Right atrium auricular region (tissue), 2 donors: ENCODE measurements at regions not wholly inside any gene's neighbourhood (a gene's known extent, or its start where the extent isn't known, plus 50 kb on each side); places are given as distances from the start of the nearest gene placed in this dataset.

ENCODE experiments used
- DNase-seq: peaks from one replicate; pipeline ENCODE4 v3.0.0-alpha.2; 2019; ENCODE audit warnings: low spot score
- H3K27ac ChIP-seq, 2 donors: fragments of 200-600 bp; sonication (generic); 1 replicate in 1 of 2; 2 replicates in 1 of 2; pipeline ENCODE4 v1.5.1; 2016 to 2019
- H3K27me3 ChIP-seq, 2 donors: fragments of 200-600 bp; sonication (generic); one replicate each; pipeline versions ENCODE4 v1.5.1 to v1.6.0; 2017 to 2019
- H3K36me3 ChIP-seq: fragments of 200-600 bp; sonication (generic); one replicate; pipeline ENCODE4 v1.5.1; 2016
- H3K4me1 ChIP-seq, 2 donors: fragments of 200-600 bp; sonication (generic); one replicate each; pipeline versions ENCODE4 v1.5.1 to v1.6.0; 2017 to 2019
- H3K4me3 ChIP-seq, 2 donors: fragments of 200-600 bp; sonication (generic); 1 replicate in 1 of 2; 2 replicates in 1 of 2; pipeline ENCODE4 v1.5.1; 2017 to 2019; ENCODE audit warnings: mild to moderate bottlenecking in 1 of 2, moderate library complexity in 1 of 2
- H3K9me3 ChIP-seq, 2 donors: fragments of 200-600 bp; sonication (generic); one replicate each; pipeline ENCODE4 v1.5.1; 2019
- TF ChIP-seq, protein P1 (sequence below), 2 donors: fragments of 200-600 bp; sonication (generic); IDR thresholded peaks; one replicate each; pipeline ENCODE4 v1.5.1; 2019; ENCODE audit warnings: antibody characterized with exemption in 2 of 2

DNA sequence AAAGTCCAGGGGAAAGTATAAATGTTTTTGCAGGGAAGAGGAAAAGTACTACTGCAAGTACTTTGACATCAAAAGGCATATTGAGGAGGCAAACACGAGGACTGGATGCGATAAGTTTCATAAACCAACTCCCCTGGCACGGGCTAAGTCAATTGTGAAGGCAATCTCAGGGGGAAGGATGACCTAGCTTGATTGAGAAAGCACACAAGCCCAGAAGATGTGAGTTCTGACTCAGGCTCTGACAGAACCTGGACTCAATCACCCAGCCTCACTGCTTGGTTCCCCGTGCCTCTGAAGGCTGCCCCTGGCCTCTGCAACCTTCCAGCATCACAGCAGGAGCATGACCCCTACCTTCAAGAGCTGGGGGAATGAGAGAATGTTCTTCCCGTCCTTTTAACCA is 93.2 kb upstream of the ZNF438 start:
- Histone ChIP-seq H3K4me1 (peaks cover 0 to 12% of the 10 kb centered on the region in 2 donors), H3K27me3 (no peaks in the 10 kb centered on the region), H3K27ac (no peak overlapping the region), H3K4me3 (no peak overlapping the region), H3K36me3 (no peaks in the 10 kb centered on the region), H3K9me3 (no peaks in the 10 kb centered on the region)
- TF ChIP-seq, protein P1, sequence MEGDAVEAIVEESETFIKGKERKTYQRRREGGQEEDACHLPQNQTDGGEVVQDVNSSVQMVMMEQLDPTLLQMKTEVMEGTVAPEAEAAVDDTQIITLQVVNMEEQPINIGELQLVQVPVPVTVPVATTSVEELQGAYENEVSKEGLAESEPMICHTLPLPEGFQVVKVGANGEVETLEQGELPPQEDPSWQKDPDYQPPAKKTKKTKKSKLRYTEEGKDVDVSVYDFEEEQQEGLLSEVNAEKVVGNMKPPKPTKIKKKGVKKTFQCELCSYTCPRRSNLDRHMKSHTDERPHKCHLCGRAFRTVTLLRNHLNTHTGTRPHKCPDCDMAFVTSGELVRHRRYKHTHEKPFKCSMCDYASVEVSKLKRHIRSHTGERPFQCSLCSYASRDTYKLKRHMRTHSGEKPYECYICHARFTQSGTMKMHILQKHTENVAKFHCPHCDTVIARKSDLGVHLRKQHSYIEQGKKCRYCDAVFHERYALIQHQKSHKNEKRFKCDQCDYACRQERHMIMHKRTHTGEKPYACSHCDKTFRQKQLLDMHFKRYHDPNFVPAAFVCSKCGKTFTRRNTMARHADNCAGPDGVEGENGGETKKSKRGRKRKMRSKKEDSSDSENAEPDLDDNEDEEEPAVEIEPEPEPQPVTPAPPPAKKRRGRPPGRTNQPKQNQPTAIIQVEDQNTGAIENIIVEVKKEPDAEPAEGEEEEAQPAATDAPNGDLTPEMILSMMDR (IDR thresholded peaks at IDR 0.05): no peak
- no peak for DNase-seq

DNA sequence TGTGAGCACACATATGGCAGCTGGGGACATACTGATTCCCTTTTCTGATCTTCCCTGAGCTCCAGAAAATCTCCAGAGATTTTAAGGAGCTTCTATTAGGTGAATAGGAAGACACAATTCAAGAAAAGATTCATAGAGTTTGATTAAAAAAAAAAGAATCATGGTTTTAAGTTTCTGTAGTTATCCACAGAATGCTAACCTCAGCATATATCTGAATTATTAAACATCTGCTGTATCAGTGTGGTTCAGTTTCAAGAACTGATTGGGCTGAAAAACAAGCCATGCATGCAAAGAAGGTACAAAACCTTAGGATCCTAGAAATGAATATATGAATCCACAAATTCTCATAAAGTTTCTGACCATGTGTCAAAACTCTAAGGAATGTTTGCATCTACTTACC is 94.1 kb upstream of the ZNF438 start:
- TF ChIP-seq, protein P1 (IDR thresholded peaks at IDR 0.05): no peak
- DNase-seq: no peak
- Histone ChIP-seq H3K4me3 (no peak overlapping the region), H3K36me3 (no peaks in the 10 kb centered on the region), H3K27me3 (no peaks in the 10 kb centered on the region), H3K27ac (no peak overlapping the region), H3K9me3 (no peaks in the 10 kb centered on the region), H3K4me1 (peaks cover 0 to 12% of the 10 kb centered on the region in 2 donors)

DNA sequence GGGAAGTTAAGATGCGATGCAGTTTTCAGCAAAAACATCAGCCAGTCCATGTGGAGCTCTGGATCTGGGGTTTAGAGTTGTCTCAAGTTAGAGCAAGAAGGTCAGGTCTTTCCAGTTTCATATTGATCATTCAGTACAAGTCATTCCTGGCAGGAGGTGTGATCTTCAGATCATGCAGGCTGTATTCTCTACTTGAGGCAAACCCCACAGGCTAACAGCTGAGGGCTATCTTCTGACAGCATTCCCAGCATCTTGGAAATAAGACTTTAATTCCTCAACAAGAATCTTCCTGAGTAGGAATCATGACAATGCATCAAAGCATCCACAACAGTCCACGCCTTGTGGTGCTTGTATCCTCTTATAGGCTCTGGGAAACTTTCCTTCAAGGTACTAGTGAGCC is 94.9 kb upstream of the ZNF438 start:
- Histone ChIP-seq H3K27me3 (no peaks in the 10 kb centered on the region), H3K4me3 (no peak overlapping the region), H3K36me3 (no peaks in the 10 kb centered on the region), H3K9me3 (no peaks in the 10 kb centered on the region), H3K27ac (no peak overlapping the region), H3K4me1 (peaks cover 0 to 7% of the 10 kb centered on the region in 2 donors)
- TF ChIP-seq, protein P1 (IDR thresholded peaks at IDR 0.05): no peak
- no peak for DNase-seq

GRCh38 chr10:31128536-31128935 is 96.9 kb upstream of the ZNF438 start:
- H3K36me3 ChIP-seq: no peaks in the 10 kb centered on the region
- H3K27ac ChIP-seq: peak overlapping the region; percentile 8 to 27

DNA sequence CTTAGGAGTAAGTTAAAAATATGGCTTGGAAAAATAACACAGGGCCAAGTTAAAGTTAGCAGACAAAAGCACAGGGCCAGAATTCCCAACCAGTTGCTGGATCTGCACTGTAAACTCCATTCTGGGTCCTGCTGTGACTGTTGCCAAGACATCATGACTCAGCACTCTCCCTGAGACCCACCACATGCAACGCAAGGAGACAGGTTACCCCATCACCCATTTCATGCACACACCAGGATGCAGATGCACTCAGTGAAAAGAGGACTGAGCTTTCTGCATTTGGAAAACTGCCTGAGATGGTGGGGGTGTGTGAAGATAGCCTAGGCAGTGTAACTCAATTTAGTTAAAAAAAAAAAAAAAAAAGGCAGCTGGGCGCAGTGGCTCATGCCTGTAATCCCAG is 97.6 kb upstream of the ZNF438 start:
- TF ChIP-seq, protein P1 (IDR thresholded peaks at IDR 0.05): no peak
- H3K4me3 ChIP-seq: no peak overlapping the region
- no peaks in the 10 kb centered on the region for H3K36me3 ChIP-seq
- no peaks in the 10 kb centered on the region for H3K27me3 ChIP-seq
- H3K27ac ChIP-seq: peak overlapping the region; percentile 7 to 8
- no peaks in the 10 kb centered on the region for H3K9me3 ChIP-seq
- peaks cover 0 to 17% of the 10 kb centered on the region in 2 donors for H3K4me1 ChIP-seq
- DNase-seq: peak; percentile 72

More at GRCh38 chr10:31128536-31128935, 96.9 kb upstream of the ZNF438 start:
- peaks cover 0 to 12% of the 10 kb centered on the region in 2 donors for H3K4me1 ChIP-seq
- no peaks in the 10 kb centered on the region for H3K9me3 ChIP-seq
- peak; percentile 55 for DNase-seq
- TF ChIP-seq, protein P1 (IDR thresholded peaks at IDR 0.05): no peak
- no peaks in the 10 kb centered on the region for H3K27me3 ChIP-seq
- no peak overlapping the region for H3K4me3 ChIP-seq

- peaks cover 0 to 24% of the 10 kb centered on the region in 2 donors for H3K4me1 ChIP-seq
- peak; percentile 49 for DNase-seq
- TF ChIP-seq, protein P1 (IDR thresholded peaks at IDR 0.05): no peak
- no peak overlapping the region for H3K4me3 ChIP-seq
- H3K9me3 ChIP-seq: no peaks in the 10 kb centered on the region
- H3K36me3 ChIP-seq: no peaks in the 10 kb centered on the region
- H3K27me3 ChIP-seq: no peaks in the 10 kb centered on the region
- peak overlapping the region; percentile 3 to 7 for H3K27ac ChIP-seq
Measured at GRCh38 chr10:31129880-31130405, 98.3 kb upstream of the ZNF438 start.
